HepG2 (cell line): ENCODE measurements at regions not wholly inside any gene's neighbourhood (a gene's known extent, or its start where the extent isn't known, plus 50 kb on each side); places are given as distances from the start of the nearest gene placed in this dataset.

Source experiments
- ATAC-seq: fragments of 200-7000 bp; cut with Tn5 transposase; 3 replicates; pipeline ENCODE4 v1.9.1; 2020; ENCODE audit warnings: mild to moderate bottlenecking, moderate library complexity
- BruUV-seq: library from RNA; stranded (reverse); fragments of 400-500 nt; replicated peaks from 2 replicates; lab custom pipeline; 2021; lab: Mats Ljungman, UMichigan
- CTCF ChIA-PET: fragments of 300-600 bp; formaldehyde crosslinking; extraction: SDS; loops from one replicate; lab custom pipeline; 2021; ENCODE audit warnings: low total read pairs, inconsistent platforms, low intra/inter-chr PET ratio; lab: Yijun Ruan, JAX
- POLR2A ChIA-PET: fragments of 350-600 bp; sonication (Branson Sonifier 250); formaldehyde crosslinking; loops from one replicate; lab custom pipeline; 2020; ENCODE audit warnings: antibody characterized with exemption, inconsistent platforms; lab: Yijun Ruan, JAX
- DNase-seq: peaks from one replicate; pipeline ENCODE4 v3.0.0-alpha.2; 2015; ENCODE audit warnings: low spot score
- FAIRE-seq: peaks from 3 replicates; lab custom pipeline; 2011; peaks lifted over from hg19 to GRCh38; lab: Jason Lieb, UNC
- H2AFZ ChIP-seq: one replicate; pipeline ENCODE4 v1.6.1; 2011; ENCODE audit warnings: low read length, inconsistent platforms
- H3K27ac ChIP-seq: fragments of 300-600 bp; 3 replicates; pipeline ENCODE4 v1.8.0; 2011; ENCODE audit warnings: mixed run types, mild to moderate bottlenecking, mixed read lengths, low read length, inconsistent platforms; ENCODE audit not compliant: insufficient read depth; ENCODE audit errors: extremely low read length
- H3K27me3 ChIP-seq, 2 experiments: fragments of 200-600 bp in 1 of 2; 2 replicates in 1 of 2; 3 replicates in 1 of 2; pipeline versions ENCODE4 v1.6.0 to v1.8.0; 2011; ENCODE audit warnings: low read length in 2 of 2, mild to moderate bottlenecking in 2 of 2, moderate library complexity in 2 of 2, inconsistent platforms in 1 of 2; ENCODE audit not compliant: insufficient read depth in 2 of 2, control insufficient read depth in 1 of 2
- H3K36me3 ChIP-seq, 2 experiments: fragments of 200-600 bp in 1 of 2; replicated peaks in 1 of 2; 2 replicates in 1 of 2; 3 replicates in 1 of 2; pipeline versions ENCODE4 v1.5.1 to v1.8.0; 2011; ENCODE audit warnings: low read length in 2 of 2, inconsistent platforms in 1 of 2; ENCODE audit not compliant: insufficient read depth in 2 of 2, control insufficient read depth in 1 of 2
- H3K4me1 ChIP-seq: 2 replicates; pipeline ENCODE4 v1.5.1; 2012; ENCODE audit warnings: low read length, inconsistent platforms; ENCODE audit not compliant: insufficient read depth
- H3K4me2 ChIP-seq: 2 replicates; pipeline ENCODE4 v1.6.0; 2011; ENCODE audit warnings: low read depth, low read length, inconsistent platforms
- H3K4me3 ChIP-seq, 3 experiments: fragments of 200-600 bp in 1 of 3; sonication (generic), shearing (Covaris generic) in 1 of 3; replicated peaks in 1 of 3; 2 replicates each; pipeline ENCODE4 v1.5.1; 2011 to 2016; ENCODE audit warnings: low read length in 3 of 3, inconsistent platforms in 2 of 3, low read depth in 2 of 3, mild to moderate bottlenecking in 2 of 3, control low read depth in 1 of 3, mixed read lengths in 1 of 3; ENCODE audit not compliant: insufficient read depth in 1 of 3
- H3K79me2 ChIP-seq: one replicate; pipeline ENCODE4 v1.6.1; 2011; ENCODE audit warnings: low read length, inconsistent platforms; ENCODE audit not compliant: insufficient read depth
- H3K9ac ChIP-seq: 2 replicates; pipeline ENCODE4 v1.6.0; 2011; ENCODE audit warnings: mild to moderate bottlenecking, low read depth, low read length, inconsistent platforms; ENCODE audit not compliant: insufficient read depth
- H3K9me3 ChIP-seq: 2 replicates; pipeline ENCODE4 v1.5.1; 2012; ENCODE audit warnings: mild to moderate bottlenecking, low read length
- H4K20me1 ChIP-seq: 2 replicates; pipeline ENCODE4 v1.6.0; 2011; ENCODE audit warnings: inconsistent platforms, mild to moderate bottlenecking, low read length, moderate library complexity; ENCODE audit not compliant: insufficient read depth
- CAMTA2 ChIP-seq: sonication (generic); formaldehyde crosslinking; IDR thresholded peaks from 2 replicates; pipeline ENCODE4 v1.4.0; 2020; ENCODE audit warnings: mild to moderate bottlenecking, missing genetic modification reagents, borderline replicate concordance
- HCFC1 ChIP-seq: fragments of 150-350 bp; IDR thresholded peaks from 2 replicates; pipeline ENCODE4 v1.6.1; 2014; ENCODE audit warnings: low read depth, low read length
- SALL2 ChIP-seq: sonication (generic); formaldehyde crosslinking; IDR thresholded peaks from 2 replicates; pipeline ENCODE4 v1.8.1; 2023; ENCODE audit warnings: mild to moderate bottlenecking, missing genetic modification reagents, inconsistent platforms
- SMARCE1 ChIP-seq: fragments of 450-650 bp; IDR thresholded peaks from 2 replicates; pipeline ENCODE4 v1.6.1; 2017; ENCODE audit warnings: borderline replicate concordance
- SNAPC2 ChIP-seq: sonication (generic); formaldehyde crosslinking; IDR thresholded peaks from 2 replicates; pipeline ENCODE4 v1.8.1; 2022; ENCODE audit warnings: mild to moderate bottlenecking, missing genetic modification reagents
- ZKSCAN1 ChIP-seq: fragments of 150-350 bp; IDR thresholded peaks from 2 replicates; pipeline ENCODE4 v1.6.1; 2014; ENCODE audit warnings: low read length
- ZNF703 ChIP-seq: sonication (generic); formaldehyde crosslinking; IDR thresholded peaks from 2 replicates; pipeline ENCODE4 v1.5.1; 2020; ENCODE audit warnings: missing genetic modification reagents, mild to moderate bottlenecking, moderate library complexity, borderline replicate concordance
- ZNF737 ChIP-seq: sonication (generic); formaldehyde crosslinking; IDR thresholded peaks from 2 replicates; pipeline ENCODE4 v1.5.0; 2020; ENCODE audit warnings: missing genetic modification reagents, mild to moderate bottlenecking, borderline replicate concordance
- WGBS: methylation state at CpG from one replicate; pipeline ENCODE4 v1.1.6; 2017; ENCODE audit warnings: low lambda C conversion rate; 5-methylcytosine and 5-hydroxymethylcytosine counted together
- in situ Hi-C: cut with HindIII; loops from 2 replicates; pipeline ENCODE4 v1.10.0; 2017; ENCODE audit warnings: low pct_unique_long_range_greater_than_20kb; ENCODE audit not compliant: extremely low pct_ligation_motif_present
- intact Hi-C: fragments of 100-400 bp; cut with micrococcal nuclease; formaldehyde crosslinking; loops from one replicate; pipeline ENCODE4 v1.10.0; 2022; ENCODE audit not compliant: unreplicated experiment

GRCh38 chr5:1942158-1942557 is 59.4 kb upstream of the IRX4 start:
- CTCF ChIA-PET = no interaction called here
- FAIRE-seq = no peak

DNA sequence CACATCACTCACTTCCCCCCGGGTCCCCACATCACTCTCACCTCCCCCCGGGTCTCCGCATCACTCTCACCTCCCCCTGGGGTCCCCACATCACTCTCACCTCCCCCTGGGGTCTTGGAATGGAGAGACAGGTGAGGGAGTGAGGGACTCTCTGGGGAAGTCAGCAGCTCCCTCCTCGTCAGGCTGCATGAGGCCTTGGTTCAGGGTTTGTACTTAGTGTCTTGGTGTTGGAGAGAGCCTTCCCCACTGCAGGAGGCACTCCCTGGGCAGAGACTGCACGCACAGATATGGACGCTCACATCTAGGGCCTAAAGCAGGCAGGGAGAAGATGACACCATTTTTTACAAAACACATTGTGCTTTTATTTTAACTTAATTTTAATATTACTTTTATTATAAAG is 56.5 kb upstream of the IRX4 start:
- BruUV-seq = no TSS peak
- Histone ChIP-seq H3K4me2 (no peak overlapping the region), H3K4me1 (no peaks in the 10 kb centered on the region), H3K9ac (no peak overlapping the region), H3K79me2 (no peaks in the 10 kb centered on the region), H3K27ac (no peak overlapping the region), H3K36me3 (no peaks in the 10 kb centered on the region), H3K4me3 (no peak overlapping the region), H2AFZ (no peak overlapping the region), H3K27me3 (peaks cover 1 to 43% of the 10 kb centered on the region in 2 experiments; a peak in 4 of 5 replicates), H4K20me1 (no peaks in the 10 kb centered on the region), H3K9me3 (no peaks in the 10 kb centered on the region)
- in situ Hi-C loops (no loop called here), intact Hi-C loops (no loop called here)
- ChIA-PET POLR2A (no interaction called here), CTCF (no interaction called here)
- 24% methylated on average over 6 of the region's 6 CpGs for WGBS
- DNase-seq (no peak), ATAC-seq (no peak), FAIRE-seq (no peak)
- TF ChIP-seq SNAPC2 = no peak
- TF ChIP-seq CAMTA2 (CRISPR knock-in tag) = no peak
- TF ChIP-seq ZKSCAN1 = no peak

More at GRCh38 chr5:1942158-1942557, 59.4 kb upstream of the IRX4 start:
- H3K4me3 ChIP-seq = no peak overlapping the region
- WGBS = 100% methylated on average over 1 of the region's 1 CpG
- H3K9ac ChIP-seq = no peak overlapping the region
- H2AFZ ChIP-seq = no peak overlapping the region
- H3K27me3 ChIP-seq = peaks cover 1 to 58% of the 10 kb centered on the region in 2 experiments; a peak in 4 of 5 replicates
- POLR2A ChIA-PET = no interaction called here
- H3K4me1 ChIP-seq = no peaks in the 10 kb centered on the region
- no peak overlapping the region for H3K27ac ChIP-seq
- H3K9me3 ChIP-seq = no peaks in the 10 kb centered on the region
- intact Hi-C loops (no loop called here), in situ Hi-C loops (no loop called here)
- no peaks in the 10 kb centered on the region for H4K20me1 ChIP-seq
- ATAC-seq = no peak
- no peaks in the 10 kb centered on the region for H3K79me2 ChIP-seq
- H3K36me3 ChIP-seq = no peaks in the 10 kb centered on the region
- TF ChIP-seq SMARCE1 (no peak), SALL2 (CRISPR knock-in tag) (no peak), HCFC1 (no peak), ZNF737 (CRISPR knock-in tag) (no peak), ZNF703 (CRISPR knock-in tag) (no peak)
- no peak for DNase-seq
- H3K4me2 ChIP-seq = no peak overlapping the region
- BruUV-seq = no TSS peak
